ENCODE measurements at regions not wholly inside any gene's neighbourhood (a gene's known extent, or its start where the extent isn't known, plus 50 kb on each side); places are given as distances from the start of the nearest gene placed in this dataset.
"Not testable (repeated sequence)": the region's sequence is repeated elsewhere in the genome, so short reads cannot be mapped to it uniquely, and the experiment has no call there.

- Histone ChIP-seq H3K4me3 (ENCODE audit: low read depth, low read length) (no peak overlapping the region), H3K27me3 (ENCODE audit: control insufficient read depth, insufficient read depth, low read length) (peaks cover 4% of the 10 kb centered on the region), H3K9me3 (ENCODE audit: control insufficient read depth, insufficient read depth, low read length) (no peaks in the 10 kb centered on the region; the same call in 1 of the 2 replicates), H3K27ac (ENCODE audit: low read depth, low read length) (no peak overlapping the region)
- ChIA-PET CTCF (interaction anchor here (0.8 to 1.9 kb wide), 8 partner anchors 8 to 150 kb away, joined by 3 to 14 read pairs (median 4); no protein-coding TSS in a partner anchor), POLR2A (no interaction called here)
- peak; percentile 73 for TF ChIP-seq CTCF (IDR thresholded peaks at IDR 0.05; ENCODE audit: low read depth, low read length)
- DNase-seq (ENCODE audit: low read depth, low spot score) = peak; percentile 15
These were observed 77.4 kb upstream of the DMRT1 start for GRCh38 chr9:764105-764524.

- peaks cover 4% of the 10 kb centered on the region for H3K27me3 ChIP-seq (ENCODE audit: control insufficient read depth, insufficient read depth, low read length)
These were observed 76.5 kb upstream of the DMRT1 start for GRCh38 chr9:764986-765385.

GRCh38 chr9:767061-767561 lies 74.4 kb upstream of the DMRT1 start:
- POLR2A ChIA-PET; CTCF ChIA-PET; H3K27ac ChIP-seq (ENCODE audit: low read depth, low read length): not testable (repeated sequence)

More at GRCh38 chr9:764986-765385, 76.5 kb upstream of the DMRT1 start:
- Histone ChIP-seq H3K4me3 (ENCODE audit: low read depth, low read length) (no peak overlapping the region), H3K9me3 (ENCODE audit: control insufficient read depth, insufficient read depth, low read length) (no peaks in the 10 kb centered on the region; the same call in 1 of the 2 replicates), H3K27ac (ENCODE audit: low read depth, low read length) (no peak overlapping the region)
- CTCF ChIA-PET = interaction anchor here (1.1 to 1.9 kb wide), 5 partner anchors 9 to 151 kb away, joined by 3 to 14 read pairs (median 4); no protein-coding TSS in a partner anchor
- POLR2A ChIA-PET = no interaction called here
- no peak for DNase-seq (ENCODE audit: low read depth, low spot score)
- TF ChIP-seq CTCF (IDR thresholded peaks at IDR 0.05; ENCODE audit: low read depth, low read length) = no peak

GRCh38 chr9:776086-776485 lies 65.4 kb upstream of the DMRT1 start:
- TF ChIP-seq CTCF (IDR thresholded peaks at IDR 0.05; ENCODE audit: low read depth, low read length) = no peak
- ChIA-PET CTCF (interaction anchor here (1.0 kb wide), 1 partner anchor 12 kb away, joined by 4 read pairs; no protein-coding TSS in a partner anchor), POLR2A (no interaction called here)
- Histone ChIP-seq H3K27ac (ENCODE audit: low read depth, low read length) (no peak overlapping the region), H3K4me3 (ENCODE audit: low read depth, low read length) (no peak overlapping the region), H3K9me3 (ENCODE audit: control insufficient read depth, insufficient read depth, low read length) (no peaks in the 10 kb centered on the region), H3K27me3 (ENCODE audit: control insufficient read depth, insufficient read depth, low read length) (peaks cover 4% of the 10 kb centered on the region)
- no peak for DNase-seq (ENCODE audit: low read depth, low spot score)

More at GRCh38 chr9:767061-767561, 74.4 kb upstream of the DMRT1 start:
- not testable (repeated sequence) for H3K27me3 ChIP-seq (ENCODE audit: control insufficient read depth, insufficient read depth, low read length); H3K9me3 ChIP-seq (ENCODE audit: control insufficient read depth, insufficient read depth, low read length); DNase-seq (ENCODE audit: low read depth, low spot score); H3K4me3 ChIP-seq (ENCODE audit: low read depth, low read length)

- H3K27me3 ChIP-seq (ENCODE audit: control insufficient read depth, insufficient read depth, low read length) = peaks cover 4% of the 10 kb centered on the region
- TF ChIP-seq CTCF (IDR thresholded peaks at IDR 0.05; ENCODE audit: low read depth, low read length) = no peak
- ChIA-PET CTCF (no interaction called here), POLR2A (no interaction called here)
- H3K4me3 ChIP-seq (ENCODE audit: low read depth, low read length) = no peak overlapping the region
- H3K27ac ChIP-seq (ENCODE audit: low read depth, low read length) = no peak overlapping the region
- DNase-seq (ENCODE audit: low read depth, low spot score) = no peak
- no peaks in the 10 kb centered on the region for H3K9me3 ChIP-seq (ENCODE audit: control insufficient read depth, insufficient read depth, low read length)
These were observed 63.5 kb upstream of the DMRT1 start for GRCh38 chr9:777978-778377.

Measured in AG04450 (cell line).